Left lobe of liver (tissue), 2 donors: ENCODE measurements at regions not wholly inside any gene's neighbourhood (a gene's known extent, or its start where the extent isn't known, plus 50 kb on each side); places are given as distances from the start of the nearest gene placed in this dataset.

Experiments used
- ATAC-seq: fragments of 200-7000 bp; cut with Tn5 transposase; one replicate; pipeline ENCODE4 v1.9.1; 2020; ENCODE audit warnings: mild to moderate bottlenecking, moderate library complexity
- DNase-seq: peaks from one replicate; pipeline ENCODE4 v3.0.0-alpha.2; 2020; ENCODE audit warnings: low spot score
- donor health status: DM: no; HTN: no; CAD: no; lungs with moderate emphysema.
- donor health status: DM: no; HTN: yes; CAD: no.

- no peak for DNase-seq
Observed at GRCh38 chr5:106749826-106750225, 920.9 kb downstream of the EFNA5 start.

GRCh38 chr5:106739127-106739526 is 931.6 kb downstream of the EFNA5 start:
- DNase-seq (no peak), ATAC-seq (no peak)

More at GRCh38 chr5:106749826-106750225, 920.9 kb downstream of the EFNA5 start:
- no peak for ATAC-seq

- DNase-seq (no peak), ATAC-seq (no peak)
Observed at GRCh38 chr5:106737111-106737510, 933.6 kb downstream of the EFNA5 start.

GRCh38 chr5:106732624-106733023 is 938.1 kb downstream of the EFNA5 start:
- no peak for DNase-seq
- ATAC-seq = no peak

GRCh38 chr5:106730912-106731311 is 939.8 kb downstream of the EFNA5 start:
- ATAC-seq = no peak

GRCh38 chr5:106730506-106730905 is 940.2 kb downstream of the EFNA5 start:
- ATAC-seq (no peak), DNase-seq (no peak)

More at GRCh38 chr5:106730912-106731311, 939.8 kb downstream of the EFNA5 start:
- no peak for DNase-seq

- ATAC-seq (no peak), DNase-seq (no peak)
Observed at GRCh38 chr5:106728208-106728607, 942.5 kb downstream of the EFNA5 start.

- no peak for ATAC-seq
Observed at GRCh38 chr5:106727071-106727470, 943.7 kb downstream of the EFNA5 start.

GRCh38 chr5:106720367-106720766 is 950.4 kb downstream of the EFNA5 start:
- ATAC-seq (no peak), DNase-seq (no peak)

More at GRCh38 chr5:106727071-106727470, 943.7 kb downstream of the EFNA5 start:
- no peak for DNase-seq

- ATAC-seq = no peak
- no peak for DNase-seq
Observed at GRCh38 chr5:106699796-106700195, 970.9 kb downstream of the EFNA5 start.

- ATAC-seq = no peak
Observed at GRCh38 chr5:106699198-106699597, 971.5 kb downstream of the EFNA5 start.

GRCh38 chr5:106698169-106698568 is 972.6 kb downstream of the EFNA5 start:
- ATAC-seq (no peak), DNase-seq (no peak)

More at GRCh38 chr5:106699198-106699597, 971.5 kb downstream of the EFNA5 start:
- DNase-seq = no peak

GRCh38 chr5:106691701-106692100 is 979.0 kb downstream of the EFNA5 start:
- DNase-seq (no peak), ATAC-seq (no peak)

GRCh38 chr5:106690585-106690984 is 980.2 kb downstream of the EFNA5 start:
- ATAC-seq = no peak

GRCh38 chr5:106680330-106680729 is 990.4 kb downstream of the EFNA5 start:
- ATAC-seq (no peak), DNase-seq (no peak)

More at GRCh38 chr5:106690585-106690984, 980.2 kb downstream of the EFNA5 start:
- no peak for DNase-seq

GRCh38 chr5:106677057-106677456 is 993.7 kb downstream of the EFNA5 start:
- ATAC-seq = no peak
- no peak for DNase-seq

GRCh38 chr5:106675687-106676086 is 995.0 kb downstream of the EFNA5 start:
- no peak for DNase-seq
- no peak for ATAC-seq

- DNase-seq = no peak
- ATAC-seq = no peak
Observed at GRCh38 chr5:106673941-106674340, 996.8 kb downstream of the EFNA5 start.

- no peak for ATAC-seq
- no peak for DNase-seq
Observed at GRCh38 chr5:106661866-106662265, 1008.9 kb downstream of the EFNA5 start.

- ATAC-seq (no peak), DNase-seq (no peak)
Observed at GRCh38 chr5:106660681-106661080, 1010.1 kb downstream of the EFNA5 start.

GRCh38 chr5:106658150-106658549 is 1012.6 kb downstream of the EFNA5 start:
- DNase-seq (no peak), ATAC-seq (no peak)

GRCh38 chr5:106656821-106657220 is 1013.9 kb downstream of the EFNA5 start:
- no peak for ATAC-seq
- DNase-seq = no peak

- ATAC-seq (no peak), DNase-seq (no peak)
Observed at GRCh38 chr5:106649031-106649430, 1021.7 kb downstream of the EFNA5 start.

GRCh38 chr5:106648401-106648800 is 1022.3 kb downstream of the EFNA5 start:
- no peak for DNase-seq

More at GRCh38 chr5:106648401-106648800, 1022.3 kb downstream of the EFNA5 start:
- ATAC-seq = no peak
